ENCODE measurements at regions not wholly inside any gene's neighbourhood (a gene's known extent, or its start where the extent isn't known, plus 50 kb on each side); places are given as distances from the start of the nearest gene placed in this dataset.

DNA sequence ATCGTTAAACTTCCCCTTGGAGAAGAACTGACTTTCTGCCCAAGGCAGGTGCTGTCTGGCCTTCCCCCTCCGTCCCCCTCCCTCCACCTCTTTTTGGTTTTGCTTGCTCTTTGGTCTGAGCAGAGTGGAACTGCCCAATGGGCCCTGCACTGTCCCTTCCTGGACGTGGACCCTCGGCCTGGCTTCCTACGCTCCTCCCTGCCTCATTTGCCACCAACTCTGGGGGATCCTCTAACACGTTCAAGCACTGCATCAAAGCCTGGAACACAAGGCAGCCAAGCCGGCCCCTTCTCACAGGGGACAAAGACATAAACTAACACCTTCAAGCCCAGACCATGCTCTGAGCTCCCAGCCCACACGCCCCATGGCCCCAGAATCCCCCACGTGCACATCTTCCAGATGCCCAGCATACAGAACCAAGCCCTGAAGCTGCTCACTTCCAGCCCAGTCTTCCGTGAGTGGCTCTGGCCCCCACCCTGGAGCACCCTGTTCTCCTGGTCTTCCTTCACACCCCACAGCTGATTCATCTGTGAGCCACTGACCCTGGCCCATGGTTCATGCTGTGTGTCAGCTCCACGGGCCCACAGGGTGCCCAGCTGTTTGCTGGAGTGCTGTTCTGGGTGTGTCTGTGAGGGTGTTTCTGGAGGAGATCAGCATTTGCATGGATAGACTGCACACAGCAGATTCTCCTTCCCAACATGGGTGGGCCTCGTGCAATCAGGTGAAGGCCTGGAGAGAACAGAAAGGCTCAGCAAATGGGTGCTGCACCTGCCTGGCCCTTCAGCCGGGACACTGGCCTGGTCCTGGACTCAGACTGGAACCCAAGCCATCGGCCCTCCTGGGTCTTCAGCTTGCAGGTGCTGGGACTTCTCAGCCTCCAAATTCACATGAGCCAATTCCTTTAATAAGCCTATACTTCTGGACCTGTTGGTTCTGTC is 247.1 kb upstream of the SALL3 start:
- DNase-seq, result no peak

DNA sequence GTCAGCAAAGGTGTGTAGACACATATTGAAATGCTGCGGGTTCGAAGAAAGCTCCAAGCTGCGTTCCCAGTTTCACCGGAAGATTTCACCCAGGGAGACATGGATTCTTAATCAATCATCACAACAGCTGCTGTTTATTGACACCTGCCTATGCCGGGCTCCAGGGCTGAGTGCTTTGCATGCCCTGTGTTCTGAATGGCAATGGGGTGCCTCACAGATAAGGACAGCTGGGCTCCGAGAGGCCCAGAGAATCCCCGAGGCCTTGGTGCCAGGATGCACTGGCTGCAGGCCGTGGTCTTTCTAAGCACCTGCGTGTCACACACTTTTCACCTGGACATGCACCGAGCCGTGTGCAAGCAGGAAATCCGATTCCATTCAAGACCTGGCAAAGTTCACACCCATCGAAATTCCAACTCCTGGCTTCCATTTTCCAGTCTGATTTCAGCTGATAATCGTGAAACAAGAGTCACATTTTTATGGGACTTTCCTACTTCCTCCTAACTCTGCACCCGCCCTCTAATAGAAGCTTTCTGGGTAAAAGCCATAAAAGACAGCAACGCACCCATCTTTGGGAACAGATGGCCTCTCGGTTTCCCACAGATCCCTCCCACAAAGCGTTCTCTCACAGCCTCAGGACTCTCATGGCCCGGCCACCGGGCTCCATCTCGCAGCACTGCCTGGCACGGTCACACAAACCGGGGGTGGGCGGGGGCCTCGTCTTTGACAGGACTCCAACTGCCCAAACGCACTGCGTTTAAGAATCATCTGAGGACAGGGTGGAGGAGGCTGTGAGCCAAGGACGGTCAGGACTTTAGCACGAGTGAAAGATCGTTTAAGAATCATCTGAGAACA is 245.6 kb upstream of the SALL3 start:
- peak in 26 of 56 donors; percentile 8 to 68 (median 31) for DNase-seq

DNA sequence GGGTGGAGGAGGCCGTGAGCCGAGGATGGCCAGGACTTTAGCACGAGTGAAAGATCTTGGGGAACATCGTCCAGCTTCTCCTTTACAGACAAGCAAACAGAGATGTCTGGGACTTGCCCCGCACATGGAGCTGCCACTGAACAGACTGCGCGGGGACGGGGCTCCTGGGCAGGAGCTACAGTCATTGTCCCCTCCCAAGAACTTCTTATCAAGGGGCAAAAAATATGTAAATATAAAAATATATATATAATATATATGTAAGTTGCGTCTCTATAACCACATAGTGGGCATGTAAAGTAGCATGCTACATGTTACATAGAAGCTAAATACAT is 245.0 kb upstream of the SALL3 start:
- no peak for DNase-seq

GRCh38 chr18:78735131-78736014 is 244.2 kb upstream of the SALL3 start:
- no peak for DNase-seq

DNA sequence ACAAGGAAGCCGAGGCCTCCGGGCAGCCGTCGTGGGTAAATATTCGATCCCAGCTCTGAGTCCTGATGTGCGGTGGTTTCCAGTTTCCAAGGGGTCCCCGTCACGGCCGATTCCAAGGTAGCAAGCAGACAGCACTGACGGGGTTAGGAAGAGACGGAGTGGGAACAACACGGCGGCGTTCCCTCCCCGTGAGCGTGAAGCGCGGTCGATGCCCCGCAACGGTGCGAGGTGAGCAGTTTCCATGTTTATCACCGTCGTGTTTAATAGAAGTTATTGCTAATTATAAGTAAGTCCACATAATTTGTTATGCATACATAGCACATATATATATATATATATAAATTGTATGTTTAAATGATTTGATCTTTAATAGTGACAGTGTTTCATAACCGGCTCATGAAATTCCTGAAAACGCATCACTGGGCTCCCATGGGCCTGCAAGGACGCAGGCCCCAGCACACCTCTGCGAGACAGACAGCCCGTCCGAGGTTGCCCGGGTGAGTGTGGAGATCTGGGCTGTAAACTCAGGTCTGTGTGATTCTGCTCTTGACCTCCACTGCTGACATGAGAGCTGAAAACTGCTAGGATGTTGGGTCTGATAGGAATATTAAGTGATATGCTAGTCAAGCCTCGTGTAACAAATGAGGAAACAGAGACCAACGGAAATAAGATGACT is 243.5 kb upstream of the SALL3 start:
- no peak for DNase-seq

GRCh38 chr18:78737006-78737915 is 242.4 kb upstream of the SALL3 start:
- no peak for DNase-seq

DNA sequence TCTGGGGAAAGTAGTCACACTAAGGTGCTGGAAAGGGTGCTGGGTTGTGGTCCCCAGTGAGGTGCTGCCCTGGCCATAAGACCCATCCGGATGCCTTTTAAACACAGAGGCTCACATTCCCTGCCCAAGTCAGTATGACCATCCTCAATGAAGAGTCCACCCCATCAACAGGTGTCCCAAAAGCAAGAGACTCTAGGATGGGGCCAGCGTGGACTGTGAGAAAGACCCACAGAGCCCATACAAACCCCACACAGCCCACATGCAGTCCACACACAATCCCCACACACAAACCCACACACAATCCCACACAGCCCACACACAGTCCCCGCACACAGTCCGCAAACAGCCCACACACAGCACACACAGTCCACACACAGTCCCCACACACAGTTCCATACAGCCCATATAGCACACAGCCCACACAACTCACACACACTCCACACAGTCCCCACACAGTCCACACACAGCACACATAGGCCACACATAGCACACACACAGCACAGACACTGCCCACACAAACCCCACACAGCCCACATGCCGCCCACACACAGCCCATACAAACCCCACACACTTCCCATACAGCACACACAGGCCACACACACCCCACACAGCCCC is 241.4 kb upstream of the SALL3 start:
- DNase-seq, result no peak

GRCh38 chr18:78739115-78739514 is 240.5 kb upstream of the SALL3 start:
- no peak for DNase-seq

DNA sequence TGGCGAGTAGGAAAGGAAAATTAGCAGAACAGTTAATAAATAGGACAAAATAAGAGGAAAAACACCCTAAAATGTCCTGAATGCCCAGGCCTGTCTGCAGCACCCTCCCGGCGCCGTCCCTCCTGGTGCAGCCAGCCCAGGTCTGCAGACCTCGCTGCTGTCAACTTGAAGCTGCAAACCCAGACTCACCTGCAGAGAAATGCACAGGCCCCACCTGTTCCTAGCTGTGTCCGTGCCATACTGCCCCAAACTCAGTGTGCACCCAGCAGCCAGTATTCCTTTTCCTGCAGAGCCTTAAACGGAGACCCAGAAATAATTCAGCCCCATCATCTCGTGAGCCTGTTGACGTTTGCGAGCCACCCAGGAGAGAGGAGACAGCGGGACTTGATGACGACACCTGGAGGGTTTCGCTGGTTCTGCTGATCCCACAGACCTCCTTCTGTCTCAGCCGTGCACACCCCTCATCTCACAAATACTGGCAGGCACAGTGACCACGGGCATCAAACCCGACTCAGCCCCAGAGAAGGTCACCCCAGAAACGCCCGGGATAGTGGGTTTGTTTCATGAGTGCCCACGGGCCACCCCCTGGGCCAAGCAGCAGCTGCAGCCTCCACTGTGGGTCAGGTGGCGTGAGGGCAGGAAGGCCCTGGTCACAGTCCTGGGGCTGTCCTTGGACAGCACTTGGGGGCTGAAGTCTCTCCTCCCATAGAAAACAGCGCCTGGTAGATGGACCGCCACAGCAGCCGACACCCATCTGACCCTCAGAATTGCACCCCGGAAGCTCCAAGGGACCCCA is 239.5 kb upstream of the SALL3 start:
- no peak for DNase-seq

DNA sequence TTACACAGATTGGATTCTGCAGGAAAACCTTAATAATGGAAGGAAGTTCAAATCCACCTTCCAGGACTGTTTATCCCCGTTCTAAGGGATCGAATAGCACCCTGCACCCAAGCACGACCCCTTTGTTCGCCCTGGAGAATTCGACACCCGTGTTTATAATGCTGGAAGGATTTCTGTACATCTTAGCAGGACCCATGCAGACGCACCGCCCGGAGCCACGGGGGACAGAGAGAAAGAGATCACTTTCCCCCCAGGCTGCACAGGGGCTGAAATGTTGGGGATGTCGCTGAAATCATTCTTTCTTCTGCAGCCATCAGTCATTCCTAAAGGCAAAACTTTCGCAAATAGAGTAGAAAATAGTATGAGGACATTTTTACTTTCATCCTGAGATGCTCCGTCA is 238.7 kb upstream of the SALL3 start:
- no peak for DNase-seq

DNA sequence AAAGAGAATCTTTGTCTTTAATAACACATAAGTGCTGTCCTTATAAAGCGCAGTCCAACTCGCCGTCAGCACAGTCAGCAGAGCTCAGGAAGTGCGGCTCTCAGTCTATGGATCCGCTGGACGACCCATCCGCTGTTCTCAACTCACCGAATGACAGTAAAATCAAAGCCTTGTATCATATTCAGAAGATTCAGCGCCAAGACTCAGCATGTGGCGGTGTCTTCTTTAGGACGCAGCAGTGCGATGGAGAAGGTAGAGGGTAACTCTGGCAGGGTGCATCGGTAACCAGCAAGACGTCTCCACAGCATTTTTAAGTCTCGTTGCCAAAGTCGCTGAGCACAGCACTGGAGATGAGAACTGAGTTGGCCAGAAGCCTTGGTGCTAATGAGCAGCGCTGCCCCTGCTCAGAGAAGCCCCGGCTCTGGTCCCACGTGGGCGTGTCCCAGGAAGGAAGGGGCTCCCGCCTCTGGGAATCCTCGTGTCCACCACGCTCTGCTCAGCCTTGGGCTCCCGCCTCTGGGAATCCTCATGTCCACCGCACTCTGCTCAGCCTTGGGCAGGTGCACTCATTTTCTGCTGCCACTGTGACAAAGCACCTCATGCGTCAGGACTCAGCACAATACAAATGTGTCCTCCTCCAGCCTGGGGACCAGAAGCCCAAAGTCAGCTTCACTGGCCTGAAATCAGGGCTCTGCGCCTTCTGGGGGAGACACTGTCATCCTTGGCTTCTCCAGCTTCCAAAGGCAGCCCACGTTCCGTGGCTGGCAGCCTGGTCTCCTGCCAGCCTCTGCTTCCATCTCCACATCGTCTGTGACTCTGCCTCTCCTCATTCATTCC is 238.0 kb upstream of the SALL3 start:
- DNase-seq, result no peak

DNA sequence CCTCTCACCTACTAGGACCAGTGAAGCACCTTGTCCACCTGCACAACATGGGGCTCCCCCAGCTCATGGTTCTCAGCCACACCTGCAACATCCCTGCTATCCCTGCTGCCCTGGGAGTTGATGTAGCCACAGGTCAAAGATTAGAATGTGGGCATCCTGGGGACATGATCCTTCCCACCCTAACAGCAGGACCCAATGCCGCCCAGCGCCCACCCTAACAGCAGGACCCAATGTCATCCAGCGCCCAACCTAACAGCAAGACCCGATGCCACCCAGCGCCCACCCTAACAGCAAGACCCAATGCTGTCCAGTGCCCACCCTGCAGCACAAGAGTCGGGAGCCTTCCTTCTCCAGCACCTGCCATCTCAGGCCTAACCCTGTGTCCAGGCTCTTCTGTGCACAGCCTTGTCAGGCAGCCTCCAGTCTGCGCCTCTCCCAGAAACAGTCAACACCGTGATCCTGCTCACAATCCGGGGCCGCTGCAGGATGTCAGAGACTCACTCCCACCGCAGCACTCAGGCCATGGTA is 237.3 kb upstream of the SALL3 start:
- no peak for DNase-seq

- DNase-seq, result no peak
Measured at GRCh38 chr18:78743078-78743477, 236.5 kb upstream of the SALL3 start.

GRCh38 chr18:78751664-78752063 is 228.0 kb upstream of the SALL3 start:
- no peak for DNase-seq

DNA sequence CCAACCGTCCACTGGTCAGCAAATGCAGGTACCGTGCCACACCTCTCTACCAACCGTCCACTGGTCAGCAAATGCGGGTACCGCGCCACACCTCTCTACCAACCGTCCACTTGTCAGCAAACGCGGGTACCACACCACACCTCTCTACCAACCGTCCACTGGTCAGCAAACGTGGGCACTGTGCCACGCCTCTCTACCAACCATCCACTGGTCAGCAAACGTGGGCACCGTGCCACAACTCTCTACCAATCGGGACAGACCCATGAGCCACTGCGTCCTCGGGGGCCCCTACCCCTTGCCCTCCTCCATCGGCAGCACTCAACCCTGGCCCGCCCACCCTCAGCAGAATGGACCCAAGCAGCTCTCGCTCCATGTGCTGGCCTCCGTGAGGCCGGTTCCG is 226.4 kb upstream of the SALL3 start:
- no peak for DNase-seq

DNA sequence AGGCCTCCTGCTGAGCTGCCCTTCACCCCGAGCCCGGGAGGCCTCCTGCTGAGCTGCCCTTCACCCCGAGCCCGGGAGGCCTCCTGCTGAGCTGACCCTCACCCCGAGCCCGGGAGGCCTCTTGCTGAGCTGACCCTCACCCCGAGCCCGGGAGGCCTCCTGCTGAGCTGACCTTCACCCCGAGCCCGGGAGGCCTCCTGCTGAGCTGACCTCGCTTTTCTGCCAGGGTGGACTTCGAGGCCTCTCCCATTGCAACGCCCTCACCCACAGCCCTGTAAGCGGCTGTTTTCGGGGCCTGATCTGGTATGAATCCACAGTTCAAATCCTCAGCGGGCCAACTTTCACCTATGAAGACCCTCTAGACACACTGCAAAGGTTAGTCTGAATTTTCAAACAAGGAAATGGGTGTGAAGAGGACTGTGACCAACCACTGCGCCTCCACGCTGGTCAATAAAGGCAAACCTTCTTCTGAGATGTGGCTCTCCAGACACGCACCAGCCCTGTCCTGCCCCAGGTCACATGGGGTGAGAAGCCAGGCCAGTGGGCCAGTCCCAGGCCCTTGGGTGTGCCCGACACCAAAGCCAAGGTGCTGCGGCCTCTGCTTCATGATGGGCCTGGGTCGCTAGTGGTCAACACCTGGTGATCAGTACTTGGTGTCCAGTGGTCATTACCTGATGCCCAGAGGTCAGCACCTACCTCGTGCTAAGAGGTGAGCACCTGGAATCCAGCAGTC is 225.1 kb upstream of the SALL3 start:
- DNase-seq, result no peak

GRCh38 chr18:78757014-78757413 is 222.6 kb upstream of the SALL3 start:
- DNase-seq, result no peak
